Endothelial cell of umbilical vein (primary cell): ENCODE measurements at regions not wholly inside any gene's neighbourhood (a gene's known extent, or its start where the extent isn't known, plus 50 kb on each side); places are given as distances from the start of the nearest gene placed in this dataset.

Experiments used
- BruUV-seq: library from RNA; stranded (reverse); fragments of 400-500 nt; replicated peaks from 2 replicates; lab custom pipeline; 2021; lab: Mats Ljungman, UMichigan
- CTCF ChIA-PET: fragments of 300-600, 350-600 bp; sonication (Branson Sonifier 250); formaldehyde crosslinking; loops from one replicate; lab custom pipeline; 2021; ENCODE audit warnings: antibody characterized with exemption, inconsistent platforms; lab: Charles Lee
- POLR2A ChIA-PET: fragments of 300-600, 350-600 bp; sonication (Branson Sonifier 250); formaldehyde crosslinking; loops from one replicate; lab custom pipeline; 2021; ENCODE audit warnings: antibody characterized with exemption, inconsistent platforms; lab: Charles Lee
- DNase-seq: peaks from one replicate; pipeline ENCODE4 v3.0.0-alpha.2; 2011; ENCODE audit warnings: low read depth, low spot score
- FAIRE-seq: peaks from 2 replicates; lab custom pipeline; 2011; peaks lifted over from hg19 to GRCh38; lab: Jason Lieb, UNC
- H2AFZ ChIP-seq: 2 replicates; pipeline ENCODE4 v1.6.0; 2012; ENCODE audit warnings: low read depth, low read length, control low read depth, inconsistent platforms
- H3K27ac ChIP-seq: 2 replicates; pipeline ENCODE4 v1.5.1; 2011; ENCODE audit warnings: low read depth, mild to moderate bottlenecking, control low read depth, low read length, moderate library complexity; ENCODE audit not compliant: insufficient read depth
- H3K27me3 ChIP-seq, 2 experiments: 2 replicates each; pipeline versions ENCODE4 v1.6.0 to v1.6.1; 2011; ENCODE audit warnings: low read length in 2 of 2, mixed read lengths in 1 of 2; ENCODE audit not compliant: control insufficient read depth in 2 of 2, insufficient read depth in 2 of 2
- H3K36me3 ChIP-seq, 2 experiments: 2 replicates in 1 of 2; 3 replicates in 1 of 2; pipeline ENCODE4 v1.5.1; 2011; ENCODE audit warnings: low read length in 2 of 2, mild to moderate bottlenecking in 1 of 2, moderate library complexity in 1 of 2; ENCODE audit not compliant: control insufficient read depth in 2 of 2, insufficient read depth in 2 of 2; ENCODE audit errors: extremely low read depth in 1 of 2
- H3K4me1 ChIP-seq: 3 replicates; pipeline ENCODE4 v1.5.1; 2011; ENCODE audit warnings: mild to moderate bottlenecking, low read length; ENCODE audit not compliant: control insufficient read depth, insufficient read depth; ENCODE audit errors: extremely low read depth
- H3K4me2 ChIP-seq: 2 replicates; pipeline ENCODE4 v1.6.1; 2011; ENCODE audit warnings: low read length, control low read depth, mixed read lengths; ENCODE audit not compliant: insufficient read depth
- H3K4me3 ChIP-seq, 3 experiments: fragments of 200-600 bp in 1 of 3; sonication (generic), shearing (Covaris generic) in 1 of 3; replicated peaks in 1 of 3; 2 replicates each; pipeline ENCODE4 v1.5.1; 2011 to 2016; ENCODE audit warnings: control low read depth in 3 of 3, low read length in 3 of 3, mild to moderate bottlenecking in 2 of 3, inconsistent platforms in 1 of 3, low read depth in 1 of 3, moderate library complexity in 1 of 3; ENCODE audit not compliant: insufficient read depth in 1 of 3
- H3K79me2 ChIP-seq: 2 replicates; pipeline ENCODE4 v1.6.0; 2012; ENCODE audit warnings: low read length, inconsistent platforms; ENCODE audit not compliant: control insufficient read depth, insufficient read depth
- H3K9ac ChIP-seq: replicated peaks from 2 replicates; pipeline ENCODE3; 2011; ENCODE audit warnings: low read length, control low read depth; ENCODE audit not compliant: insufficient read depth; ENCODE audit errors: extremely low read depth
- H3K9me1 ChIP-seq: replicated peaks from 3 replicates; pipeline ENCODE4 v1.6.0; 2011; ENCODE audit warnings: mild to moderate bottlenecking, low read length; ENCODE audit not compliant: control insufficient read depth, insufficient read depth; ENCODE audit errors: extremely low read depth
- H3K9me3 ChIP-seq: replicated peaks from 2 replicates; pipeline ENCODE4 v1.5.1; 2012; ENCODE audit warnings: low read length, inconsistent platforms; ENCODE audit not compliant: control insufficient read depth, insufficient read depth
- H4K20me1 ChIP-seq: replicated peaks from 2 replicates; pipeline ENCODE3; 2011; ENCODE audit warnings: mild to moderate bottlenecking, low read length; ENCODE audit not compliant: control insufficient read depth, insufficient read depth; ENCODE audit errors: extremely low read depth
- CTCF ChIP-seq, 2 donors: IDR thresholded peaks; 1 replicate in 1 of 2; 2 replicates in 1 of 2; pipeline ENCODE4 v1.5.1; 2011; ENCODE audit warnings: low read length in 2 of 2, mild to moderate bottlenecking in 2 of 2, moderate library complexity in 2 of 2, control low read depth in 1 of 2, inconsistent platforms in 1 of 2, low read depth in 1 of 2; ENCODE audit not compliant: insufficient read depth in 1 of 2; ENCODE audit errors: extremely low read depth in 1 of 2
- EZH2 ChIP-seq: IDR thresholded peaks from 2 replicates; pipeline ENCODE4 v1.6.1; 2012; ENCODE audit warnings: borderline replicate concordance, low read depth, mild to moderate bottlenecking, moderate library complexity, low read length, inconsistent platforms; ENCODE audit not compliant: severe bottlenecking
- FOS ChIP-seq: IDR thresholded peaks from 2 replicates; pipeline ENCODE4 v1.6.1; 2011; ENCODE audit warnings: mild to moderate bottlenecking, low read length, moderate library complexity, borderline replicate concordance; ENCODE audit not compliant: insufficient read depth
- GATA2 ChIP-seq: IDR thresholded peaks from 2 replicates; pipeline ENCODE4 v1.7.0; 2011; ENCODE audit warnings: low read depth, mild to moderate bottlenecking, moderate library complexity, mixed read lengths, low read length; ENCODE audit not compliant: insufficient read length, insufficient read depth
- JUN ChIP-seq: IDR thresholded peaks from 2 replicates; pipeline ENCODE4 v1.6.1; 2011; ENCODE audit warnings: borderline replicate concordance, low read depth; ENCODE audit not compliant: insufficient read length, insufficient read depth
- MAX ChIP-seq: IDR thresholded peaks from 2 replicates; pipeline ENCODE4 v1.6.1; 2011; ENCODE audit not compliant: insufficient read depth, insufficient read length
- MYC ChIP-seq: IDR thresholded peaks from one replicate; pipeline ENCODE4 v1.6.1; 2011; ENCODE audit warnings: mild to moderate bottlenecking, low read depth, low read length
- POLR2A ChIP-seq: IDR thresholded peaks from 2 replicates; pipeline ENCODE4 v1.6.1; 2012; ENCODE audit warnings: low read depth, mild to moderate bottlenecking, control low read depth, low read length
- POLR2AphosphoS5 ChIP-seq: IDR thresholded peaks from 2 replicates; pipeline ENCODE4 v1.6.1; 2012; ENCODE audit warnings: low read depth, mild to moderate bottlenecking, control low read depth, low read length, moderate library complexity; ENCODE audit not compliant: insufficient read depth
- dilution Hi-C: fragments of 300-500 bp; cut with MboI; formaldehyde crosslinking; loops from one replicate; pipeline ENCODE4 v1.15.0; 2019; ENCODE audit warnings: low sequenced_read_pairs; ENCODE audit not compliant: extremely low pct_ligation_motif_present
- intact Hi-C: fragments of 100-400 bp; cut with micrococcal nuclease; formaldehyde crosslinking; loops from one replicate; pipeline ENCODE4 v1.10.0; 2022

- ChIA-PET POLR2A (no interaction called here), CTCF (interaction anchor here (0.9 kb wide), 2 partner anchors 9 to 19 kb away, joined by 3 read pairs; no protein-coding TSS in a partner anchor)
- no peaks in the 10 kb centered on the region for H3K9me3 ChIP-seq
- no peaks in the 10 kb centered on the region for H4K20me1 ChIP-seq
- intact Hi-C loops = no loop called here
- DNase-seq (no peak), FAIRE-seq (no peak)
- H3K4me3 ChIP-seq = no peak overlapping the region
- dilution Hi-C loops = no loop called here
- H3K36me3 ChIP-seq = no peaks in the 10 kb centered on the region
- TF ChIP-seq MAX (no peak), EZH2 (no peak), POLR2AphosphoS5 (no peak), FOS (no peak), JUN (no peak)
- no peaks in the 10 kb centered on the region for H3K4me1 ChIP-seq
- H3K9ac ChIP-seq = no peak overlapping the region
- H3K9me1 ChIP-seq = no peaks in the 10 kb centered on the region
- peak overlapping the region; percentile 32 for H2AFZ ChIP-seq
- no peak overlapping the region for H3K27ac ChIP-seq
- no peak overlapping the region for H3K4me2 ChIP-seq
- no peaks in the 10 kb centered on the region for H3K79me2 ChIP-seq
- no TSS peak for BruUV-seq
- H3K27me3 ChIP-seq = no peaks in the 10 kb centered on the region
These were observed 813.5 kb downstream of the MCTP2 start for GRCh38 chr15:95044745-95045417.

- H3K9me3 ChIP-seq = no peaks in the 10 kb centered on the region
- FAIRE-seq (no peak), DNase-seq (no peak)
- no peak overlapping the region for H3K4me2 ChIP-seq
- no peaks in the 10 kb centered on the region for H3K9me1 ChIP-seq
- H3K79me2 ChIP-seq = no peaks in the 10 kb centered on the region
- H4K20me1 ChIP-seq = no peaks in the 10 kb centered on the region
- intact Hi-C loops = no loop called here
- ChIA-PET CTCF (no interaction called here), POLR2A (no interaction called here)
- H2AFZ ChIP-seq = no peak overlapping the region
- no TSS peak for BruUV-seq
- TF ChIP-seq GATA2 (no peak), FOS (no peak), POLR2AphosphoS5 (no peak), CTCF (IDR thresholded peaks at IDR 0.05; ENCODE audit: extremely low read depth in 1 of 2, insufficient read depth in 1 of 2, low read depth in 1 of 2, low read length in 2 of 2) (no peak), MAX (no peak), MYC (no peak), JUN (no peak), POLR2A (no peak), EZH2 (no peak)
- dilution Hi-C loops = no loop called here
- no peaks in the 10 kb centered on the region for H3K27me3 ChIP-seq
- H3K4me1 ChIP-seq = no peaks in the 10 kb centered on the region
- no peak overlapping the region for H3K4me3 ChIP-seq
- no peak overlapping the region for H3K9ac ChIP-seq
- no peaks in the 10 kb centered on the region for H3K36me3 ChIP-seq
- no peak overlapping the region for H3K27ac ChIP-seq
These were observed 820.5 kb downstream of the MCTP2 start for GRCh38 chr15:95051861-95052260.
